GM12873 (cell line): ENCODE measurements at regions not wholly inside any gene's neighbourhood (a gene's known extent, or its start where the extent isn't known, plus 50 kb on each side); places are given as distances from the start of the nearest gene placed in this dataset.

Source experiments
- TF ChIP-seq, protein P1 (sequence below): IDR thresholded peaks from 2 replicates; pipeline ENCODE4 v1.5.1; 2012; ENCODE audit warnings: low read depth, mild to moderate bottlenecking, moderate library complexity, low read length, control low read depth; ENCODE audit not compliant: insufficient read depth; ENCODE audit errors: missing control alignments

DNA sequence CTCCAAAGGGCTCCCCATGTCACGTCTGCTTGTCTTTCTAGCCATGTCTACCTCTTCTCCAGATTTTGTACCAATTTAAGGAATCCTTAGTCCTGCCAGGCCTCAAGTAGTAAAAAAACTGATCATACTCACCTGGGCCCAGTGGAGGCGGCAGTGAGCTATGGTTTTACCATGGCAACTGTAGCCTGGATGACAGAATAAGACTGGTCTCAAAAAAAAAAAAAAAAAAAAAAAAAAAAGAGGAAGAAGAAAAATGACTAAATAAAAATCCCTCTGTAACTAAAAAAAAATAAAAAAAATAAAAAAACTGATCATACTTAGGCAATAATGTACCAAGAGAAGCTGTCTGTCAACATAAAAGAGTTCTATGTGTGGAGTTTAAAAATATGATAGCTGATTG, 221.6 kb downstream of the NR4A2 start:
- TF ChIP-seq, protein P1, sequence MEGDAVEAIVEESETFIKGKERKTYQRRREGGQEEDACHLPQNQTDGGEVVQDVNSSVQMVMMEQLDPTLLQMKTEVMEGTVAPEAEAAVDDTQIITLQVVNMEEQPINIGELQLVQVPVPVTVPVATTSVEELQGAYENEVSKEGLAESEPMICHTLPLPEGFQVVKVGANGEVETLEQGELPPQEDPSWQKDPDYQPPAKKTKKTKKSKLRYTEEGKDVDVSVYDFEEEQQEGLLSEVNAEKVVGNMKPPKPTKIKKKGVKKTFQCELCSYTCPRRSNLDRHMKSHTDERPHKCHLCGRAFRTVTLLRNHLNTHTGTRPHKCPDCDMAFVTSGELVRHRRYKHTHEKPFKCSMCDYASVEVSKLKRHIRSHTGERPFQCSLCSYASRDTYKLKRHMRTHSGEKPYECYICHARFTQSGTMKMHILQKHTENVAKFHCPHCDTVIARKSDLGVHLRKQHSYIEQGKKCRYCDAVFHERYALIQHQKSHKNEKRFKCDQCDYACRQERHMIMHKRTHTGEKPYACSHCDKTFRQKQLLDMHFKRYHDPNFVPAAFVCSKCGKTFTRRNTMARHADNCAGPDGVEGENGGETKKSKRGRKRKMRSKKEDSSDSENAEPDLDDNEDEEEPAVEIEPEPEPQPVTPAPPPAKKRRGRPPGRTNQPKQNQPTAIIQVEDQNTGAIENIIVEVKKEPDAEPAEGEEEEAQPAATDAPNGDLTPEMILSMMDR: peak; percentile 54

DNA sequence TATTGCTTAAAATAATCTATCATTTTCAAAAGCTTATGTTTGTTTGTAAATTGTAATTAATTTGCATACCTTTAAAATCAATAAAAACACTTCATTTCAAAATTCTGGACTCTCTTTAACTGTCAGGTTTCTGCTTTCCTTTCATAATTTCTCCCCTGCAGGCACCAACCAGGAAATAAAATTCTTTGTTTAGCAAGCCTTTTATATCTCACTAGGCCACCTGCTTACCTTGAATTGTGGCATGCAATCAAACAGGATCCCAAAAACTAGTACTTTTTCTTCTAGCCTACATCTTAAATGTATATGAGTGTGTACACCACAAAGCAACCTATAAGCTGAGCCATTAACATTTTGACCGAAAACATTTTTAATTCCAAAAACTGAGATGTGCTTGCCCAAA, 233.1 kb downstream of the NR4A2 start:
- TF ChIP-seq, protein P1: no peak

DNA sequence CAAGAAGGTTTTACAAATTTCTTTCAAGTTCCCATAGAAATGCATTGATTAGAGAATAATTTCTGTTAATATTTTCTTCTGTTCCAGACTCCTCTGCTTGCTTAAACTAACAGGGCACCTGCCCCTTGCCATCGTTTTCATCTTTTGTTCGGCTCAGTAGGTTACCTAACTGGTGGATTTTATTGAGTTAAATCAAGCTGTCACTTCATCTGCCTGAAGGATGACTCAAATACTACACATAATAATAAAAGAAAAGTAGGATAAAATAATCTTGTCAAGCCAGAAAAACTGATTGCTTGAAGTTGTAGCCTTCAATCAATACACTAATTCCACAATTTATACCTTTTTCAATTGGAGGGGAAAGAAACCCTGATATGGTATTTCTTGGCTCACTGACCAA, 234.0 kb downstream of the NR4A2 start:
- TF ChIP-seq, protein P1: no peak

DNA sequence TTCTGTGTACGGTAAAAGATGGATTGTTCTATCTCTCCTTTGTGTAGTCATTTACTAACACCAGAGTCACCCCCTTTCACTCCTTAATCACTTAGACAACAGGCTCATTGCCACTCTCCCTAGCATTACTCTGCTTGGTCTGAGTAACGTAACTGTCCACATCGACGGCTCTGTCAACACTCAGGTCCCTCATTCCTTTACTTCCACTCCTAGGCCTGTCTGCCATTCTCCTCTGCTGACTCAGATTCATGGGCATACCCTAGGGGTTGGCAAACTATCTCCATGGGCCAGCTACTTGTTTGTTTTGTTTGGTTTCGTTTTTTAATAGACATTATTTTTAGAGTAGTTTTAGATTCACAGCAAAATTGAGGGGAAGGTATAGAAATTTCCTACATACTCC, 243.9 kb downstream of the NR4A2 start:
- TF ChIP-seq, protein P1: no peak

DNA sequence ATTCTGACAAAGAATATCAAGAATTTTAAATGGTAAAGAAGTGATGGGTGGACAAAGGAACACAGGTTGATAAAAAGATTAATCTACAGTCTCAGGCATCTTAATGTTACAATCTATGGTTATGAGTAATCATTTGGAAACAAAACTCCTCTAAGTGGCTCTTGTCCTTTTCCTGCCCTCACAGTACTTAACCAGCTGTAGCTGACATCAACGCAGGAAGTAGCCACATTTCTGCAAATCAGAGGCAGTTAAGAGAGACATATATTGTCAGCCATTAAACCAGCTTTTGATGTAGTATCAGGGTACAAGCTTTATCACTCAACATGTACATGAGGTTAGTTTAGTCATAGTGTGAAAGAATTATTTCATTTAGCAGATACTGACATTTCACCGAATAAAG, 244.6 kb downstream of the NR4A2 start:
- TF ChIP-seq, protein P1: no peak

DNA sequence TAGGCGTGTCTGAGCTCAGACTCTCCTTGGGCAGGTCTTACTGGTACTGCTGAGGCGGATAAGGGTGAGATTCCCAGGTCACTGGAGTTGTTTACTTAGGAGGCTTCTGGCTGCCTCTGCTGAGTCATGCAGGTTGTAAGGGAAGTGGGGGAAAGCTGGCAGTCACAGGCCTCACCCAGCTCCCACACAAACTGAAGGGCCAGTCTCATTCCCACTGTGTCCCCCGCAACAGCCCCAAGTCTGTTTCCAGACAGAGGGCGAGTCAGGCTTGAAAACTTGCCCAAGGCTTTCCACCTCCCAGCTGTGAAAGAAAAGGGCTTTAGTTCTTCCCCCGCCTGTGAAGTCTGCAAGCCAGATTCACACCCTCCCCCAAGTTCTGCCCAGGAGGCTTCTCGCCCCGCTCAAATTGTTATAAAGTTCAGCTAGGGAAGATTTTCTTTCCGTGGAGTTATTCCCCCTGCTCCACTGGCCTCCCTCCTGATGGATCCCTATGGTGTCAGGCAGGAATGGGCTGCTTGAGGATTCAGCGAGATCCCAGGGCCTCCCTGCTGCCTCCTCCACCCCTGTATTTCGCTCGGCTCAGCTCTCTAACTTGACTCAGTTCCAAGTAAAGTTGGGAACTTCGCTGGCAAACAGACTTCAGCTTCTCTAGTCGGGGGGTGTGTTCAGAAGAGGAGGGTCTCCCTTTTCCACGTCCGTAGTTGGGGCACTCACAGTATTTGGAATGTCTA, 248.6 kb downstream of the NR4A2 start:
- TF ChIP-seq, protein P1: no peak

DNA sequence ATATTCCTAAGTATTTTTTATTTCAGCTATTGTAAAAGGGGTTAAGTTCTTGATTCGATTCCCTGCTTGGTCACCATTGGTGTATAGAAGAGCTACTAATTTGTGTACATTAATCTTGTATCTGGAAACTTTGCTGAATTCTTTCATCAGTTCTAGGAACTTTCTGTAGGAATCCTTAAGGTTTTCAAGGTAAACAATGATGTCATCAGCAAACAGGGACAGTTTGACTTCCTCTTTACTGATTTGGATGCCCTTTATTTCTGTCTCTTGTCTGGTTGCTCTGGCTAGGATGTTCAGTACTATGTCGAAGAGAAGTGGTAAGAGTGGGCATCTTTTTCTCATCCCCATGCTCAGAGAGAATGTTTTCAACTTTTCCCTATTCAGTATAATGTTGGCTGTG, 252.7 kb downstream of the NR4A2 start:
- TF ChIP-seq, protein P1: no peak
